ENCODE measurements at regions not wholly inside any gene's neighbourhood (a gene's known extent, or its start where the extent isn't known, plus 50 kb on each side); places are given as distances from the start of the nearest gene placed in this dataset.

GRCh38 chr2:176652300-176653182 lies 383.3 kb downstream of the MTX2 start:
- DNase-seq, result peak; percentile 93 to 97

- peak; percentile 89 to 91 for DNase-seq
Measured at GRCh38 chr2:176653479-176654443, 384.5 kb downstream of the MTX2 start.

GRCh38 chr2:176656038-176656775 lies 387.0 kb downstream of the MTX2 start:
- no peak for DNase-seq

GRCh38 chr2:176656776-176657140 lies 387.5 kb downstream of the MTX2 start:
- no peak for DNase-seq

GRCh38 chr2:176657393-176657792 lies 388.2 kb downstream of the MTX2 start:
- no peak for DNase-seq

- no peak for DNase-seq
Measured at GRCh38 chr2:176658708-176659107, 389.5 kb downstream of the MTX2 start.

- no peak for DNase-seq
Measured at GRCh38 chr2:176662753-176663152, 393.5 kb downstream of the MTX2 start.

GRCh38 chr2:176664478-176664877 lies 395.2 kb downstream of the MTX2 start:
- DNase-seq, result no peak

- DNase-seq, result no peak
Measured at GRCh38 chr2:176665086-176665485, 395.8 kb downstream of the MTX2 start.

GRCh38 chr2:176668912-176669311 lies 399.7 kb downstream of the MTX2 start:
- DNase-seq, result no peak

- no peak for DNase-seq
Measured at GRCh38 chr2:176669398-176670174, 400.3 kb downstream of the MTX2 start.

GRCh38 chr2:176675271-176675949 lies 406.2 kb downstream of the MTX2 start:
- DNase-seq, result no peak

GRCh38 chr2:176677746-176678265 lies 408.6 kb downstream of the MTX2 start:
- DNase-seq, result no peak

GRCh38 chr2:176678571-176678970 lies 409.3 kb downstream of the MTX2 start:
- no peak for DNase-seq

- no peak for DNase-seq
Measured at GRCh38 chr2:176679061-176679669, 409.9 kb downstream of the MTX2 start.

GRCh38 chr2:176680916-176681516 lies 411.8 kb downstream of the MTX2 start:
- DNase-seq, result no peak

- DNase-seq, result no peak
Measured at GRCh38 chr2:176681584-176682115, 412.4 kb downstream of the MTX2 start.

GRCh38 chr2:176682278-176682677 lies 413.0 kb downstream of the MTX2 start:
- DNase-seq, result no peak

- no peak for DNase-seq
Measured at GRCh38 chr2:176683618-176684111, 414.4 kb downstream of the MTX2 start.

GRCh38 chr2:176685908-176686307 lies 416.7 kb downstream of the MTX2 start:
- no peak for DNase-seq
